Glomerular endothelial cell (primary cell): ENCODE measurements at regions not wholly inside any gene's neighbourhood (a gene's known extent, or its start where the extent isn't known, plus 50 kb on each side); places are given as distances from the start of the nearest gene placed in this dataset.
"Not testable (repeated sequence)": the region's sequence is repeated elsewhere in the genome, so short reads cannot be mapped to it uniquely, and the experiment has no call there.

Source experiments
- DNase-seq: peaks from one replicate; pipeline ENCODE4 v3.0.0-alpha.2; 2011; ENCODE audit warnings: low read depth, low spot score; ENCODE audit errors: extremely low read depth

DNA sequence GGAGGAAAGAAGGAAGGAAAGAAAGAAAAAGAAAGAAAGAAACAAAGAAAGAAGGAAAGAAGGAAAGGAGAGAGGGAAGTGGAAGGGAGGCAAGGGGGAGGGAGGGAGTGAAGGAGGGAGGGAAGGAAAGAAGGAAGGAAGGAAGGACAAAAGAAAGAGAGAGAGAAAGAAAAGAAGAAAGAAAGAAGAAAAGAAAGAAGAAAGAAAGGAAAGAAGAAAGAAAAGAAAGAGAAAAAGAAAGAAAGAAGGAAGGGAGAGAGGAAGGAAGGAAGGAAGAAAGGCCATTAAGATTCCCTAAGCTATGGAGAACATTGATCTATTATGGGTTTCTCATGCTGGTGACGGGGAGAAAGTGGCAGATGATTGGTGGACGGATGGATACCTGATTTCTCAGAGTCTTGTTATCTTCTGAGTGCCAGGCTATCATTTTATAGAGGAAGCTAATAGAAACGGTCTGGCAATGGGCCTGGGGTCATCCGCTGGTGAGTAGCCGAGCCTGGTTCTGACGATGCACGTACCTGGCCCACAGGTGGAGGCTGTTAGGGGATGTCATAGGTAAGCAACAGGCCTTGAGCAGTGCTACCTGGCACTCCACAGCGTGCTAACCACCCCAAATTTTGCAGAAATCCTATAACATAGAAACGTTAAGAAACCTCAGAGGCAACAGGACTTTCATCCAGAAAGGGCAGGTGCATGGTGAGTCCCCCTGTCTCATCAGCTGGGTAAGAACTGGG, 142.9 kb downstream of the SHOX start:
- no peak for DNase-seq

DNA sequence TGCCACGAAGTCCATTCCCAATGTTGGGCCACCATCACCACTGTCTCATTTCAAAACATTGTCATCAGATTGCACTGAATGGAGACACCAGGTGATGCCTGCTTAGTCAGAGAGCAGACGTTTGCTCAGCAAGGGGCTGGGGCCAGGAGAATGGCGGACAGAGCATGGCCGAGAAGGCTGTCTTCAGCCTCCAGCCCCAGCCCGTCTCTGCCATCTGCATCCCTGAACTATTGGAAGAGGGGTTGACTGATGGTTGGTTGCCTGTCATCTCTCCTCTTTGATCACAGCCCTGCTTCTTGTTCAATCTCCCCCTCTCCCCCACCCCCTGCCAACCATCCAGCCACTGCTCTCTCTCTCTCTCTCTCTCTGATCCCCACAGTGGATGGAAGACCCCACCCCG, 140.9 kb downstream of the SHOX start:
- DNase-seq = no peak

DNA sequence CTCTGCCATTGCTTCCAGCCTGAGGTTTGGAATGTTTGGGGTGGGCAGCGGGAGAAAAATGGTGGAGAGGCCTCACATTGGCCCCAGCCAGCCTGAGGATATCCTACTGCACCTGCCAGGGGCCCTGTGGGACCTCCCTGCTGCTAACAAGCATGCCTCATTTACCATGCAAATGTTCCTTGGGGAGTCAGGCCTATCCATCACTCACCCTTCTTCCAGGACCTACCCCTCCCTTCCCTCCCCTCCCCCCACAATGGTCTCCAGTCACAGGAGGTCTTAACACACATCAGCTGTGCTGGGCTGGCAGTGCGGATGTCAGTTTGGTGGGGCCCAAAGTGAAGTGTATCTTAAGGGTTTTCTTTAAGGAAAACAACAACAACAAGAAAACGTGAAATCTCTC, 139.2 kb downstream of the SHOX start:
- DNase-seq = no peak

DNA sequence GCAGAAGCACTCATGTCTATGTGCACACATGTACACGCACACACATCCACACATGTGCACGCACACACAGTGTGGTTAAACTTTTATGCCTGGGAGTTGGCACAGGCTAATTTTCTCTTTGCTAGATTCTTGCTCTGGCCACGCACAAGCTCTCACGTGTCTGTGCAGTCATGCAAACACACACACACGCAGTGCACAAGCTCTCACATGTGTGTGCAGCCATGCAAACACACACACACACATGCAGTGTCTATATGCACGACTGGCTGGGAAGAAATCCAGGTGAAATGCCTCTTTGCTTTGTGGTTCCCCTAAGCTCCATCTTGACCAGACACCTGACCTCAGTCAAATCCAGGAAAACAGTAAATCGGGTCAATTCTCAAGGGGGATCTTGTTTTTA, 138.0 kb downstream of the SHOX start:
- no peak for DNase-seq

DNA sequence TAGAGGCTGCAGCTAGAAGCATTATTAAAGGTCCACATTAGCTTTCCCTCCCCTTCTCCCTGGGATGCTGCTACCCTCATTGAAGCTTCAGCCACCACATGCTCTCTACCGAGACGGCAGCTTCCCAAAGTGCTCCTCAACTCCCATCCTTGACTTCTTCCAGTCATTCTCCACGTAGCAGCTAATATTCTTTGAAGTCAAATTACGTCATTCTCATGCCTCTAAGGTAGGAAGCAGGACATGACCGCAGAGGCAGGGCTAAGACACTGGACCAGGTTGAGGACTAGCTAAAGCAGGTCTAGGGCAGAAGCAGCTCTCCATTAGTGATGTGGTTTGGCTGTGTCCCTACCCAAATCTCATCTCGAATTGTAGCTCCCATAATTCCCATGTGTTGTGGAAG, 128.3 kb downstream of the SHOX start:
- DNase-seq = no peak

DNA sequence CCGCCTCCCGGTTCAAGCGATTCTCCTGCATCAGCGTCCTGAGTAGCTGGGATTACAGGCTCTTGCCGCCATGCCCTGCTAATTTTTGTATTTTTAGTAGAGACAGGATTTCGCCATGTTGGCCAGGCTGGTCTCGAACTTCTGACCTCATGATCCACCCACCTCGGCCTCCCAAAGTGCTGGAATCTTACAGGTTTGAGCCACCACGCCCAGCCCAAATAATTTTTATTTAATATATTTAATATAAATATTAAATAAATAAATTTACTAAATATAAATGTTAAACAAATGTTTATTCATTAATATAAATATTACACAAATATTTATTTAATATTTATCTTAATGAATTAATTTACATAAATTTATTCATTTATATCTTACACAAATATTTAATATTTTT, 120.2 kb downstream of the SHOX start:
- no peak for DNase-seq

DNA sequence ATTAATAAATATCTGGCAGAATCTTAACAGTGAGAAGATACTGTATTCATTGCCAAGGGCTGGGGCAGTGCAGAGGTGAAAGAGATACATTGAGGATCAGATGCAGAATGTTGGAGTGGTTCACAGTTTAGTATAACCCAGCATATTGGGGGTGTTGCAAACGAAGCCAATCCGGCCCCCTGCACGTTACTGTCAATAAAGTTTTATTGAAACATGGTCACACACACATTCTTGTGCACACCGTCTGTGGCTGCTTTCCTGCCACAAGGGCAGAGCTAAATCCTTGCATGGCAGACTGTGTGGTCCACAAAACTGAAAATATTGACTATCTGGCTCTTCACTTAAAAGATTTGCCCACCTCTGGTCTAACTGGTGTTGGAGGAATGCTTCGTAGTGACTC, 119.7 kb downstream of the SHOX start:
- DNase-seq = no peak

DNA sequence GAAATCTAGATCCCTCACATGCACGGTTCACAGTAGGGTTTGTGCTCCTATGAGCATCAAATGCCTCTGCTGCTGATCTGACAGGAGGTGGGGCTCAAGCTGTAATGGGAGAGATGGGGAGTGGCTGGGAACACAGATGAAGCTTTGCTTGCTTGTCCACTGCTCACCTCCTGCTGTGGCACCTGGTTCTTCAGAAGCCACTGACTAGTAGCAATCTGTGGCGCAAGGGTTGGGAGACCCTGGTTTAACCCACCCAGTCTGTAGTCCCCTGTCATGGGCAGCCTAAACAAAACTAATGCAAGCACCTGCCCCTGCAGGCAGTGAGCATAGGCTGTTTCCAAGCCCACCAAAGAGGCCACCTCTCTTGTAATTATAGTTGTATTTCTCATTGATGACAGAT, 116.6 kb downstream of the SHOX start:
- DNase-seq = no peak

DNA sequence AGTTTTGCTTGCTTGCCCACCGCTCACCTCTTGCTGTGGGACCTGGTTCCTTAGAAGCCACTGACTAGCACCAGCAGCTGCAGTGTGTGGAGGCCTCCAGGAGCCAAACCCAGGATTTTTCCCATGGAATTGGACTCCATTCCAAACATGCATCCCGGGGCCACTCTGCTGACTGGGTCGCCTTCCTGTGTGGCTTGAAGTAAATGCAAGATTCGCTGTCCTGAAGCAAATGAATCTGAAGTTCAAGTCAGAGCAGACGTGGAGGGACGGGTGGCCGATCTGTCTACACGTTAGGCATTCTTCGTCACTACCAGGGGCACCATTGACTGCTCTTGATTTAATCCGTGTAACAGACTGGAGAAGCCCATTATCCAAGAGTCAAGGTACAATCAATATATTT, 109.0 kb downstream of the SHOX start:
- DNase-seq = no peak

DNA sequence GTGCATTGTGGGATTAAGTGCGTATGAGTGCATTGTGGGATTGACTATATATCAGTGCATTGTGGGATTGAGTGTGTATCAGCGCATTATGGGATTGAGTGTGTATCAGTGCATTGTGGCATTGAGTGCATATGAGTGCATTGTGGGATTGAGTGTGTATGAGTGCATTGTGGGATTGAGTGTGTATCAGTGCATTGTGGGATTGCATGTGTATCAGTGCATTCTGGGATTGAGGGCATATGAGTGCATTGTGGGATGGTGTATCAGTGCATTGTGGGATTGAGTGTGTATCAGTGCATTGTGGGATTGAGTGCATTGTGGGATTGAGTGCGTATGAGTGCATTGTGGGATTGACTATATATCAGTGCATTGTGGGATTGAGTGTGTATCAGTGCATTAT, 106.4 kb downstream of the SHOX start:
- DNase-seq = not testable (repeated sequence)

DNA sequence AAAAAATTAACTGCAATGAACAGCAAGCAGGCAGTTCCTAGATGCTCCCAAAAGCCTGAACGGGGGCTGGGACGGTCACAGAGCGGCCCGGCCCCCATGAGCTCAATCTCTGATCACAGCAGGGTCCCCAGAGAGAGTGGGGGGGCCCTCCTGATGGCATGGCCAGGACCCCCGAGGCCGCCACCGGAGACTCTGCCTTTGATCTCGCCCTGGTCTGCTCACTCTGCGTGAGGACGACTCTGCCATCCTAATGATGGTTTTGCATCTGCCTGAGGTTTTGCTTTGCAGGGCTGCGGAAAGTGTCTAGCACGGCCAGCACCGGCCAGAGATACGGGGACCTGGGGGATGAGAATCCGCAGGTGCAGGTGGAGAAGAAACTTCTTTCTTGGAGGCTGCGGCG, 103.8 kb downstream of the SHOX start:
- no peak for DNase-seq

DNA sequence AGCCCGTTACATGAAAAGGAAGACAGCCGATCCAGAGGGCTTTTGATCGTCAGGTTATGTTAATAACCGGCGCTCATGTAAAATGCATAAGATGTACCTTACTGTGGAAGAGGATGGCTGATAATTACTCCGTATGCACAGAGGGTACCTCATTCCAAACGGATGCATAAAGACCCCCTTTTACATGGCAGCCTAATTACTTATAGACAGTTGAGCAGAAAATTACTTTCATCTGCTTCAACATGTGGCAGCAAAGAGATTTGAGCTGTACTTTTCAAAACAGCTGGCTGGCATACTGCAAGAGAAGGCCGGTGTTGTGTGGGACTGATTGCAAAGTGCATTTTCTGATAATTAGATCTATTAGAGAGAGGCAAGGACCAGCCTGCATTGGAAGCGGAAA, 103.4 kb downstream of the SHOX start:
- no peak for DNase-seq

DNA sequence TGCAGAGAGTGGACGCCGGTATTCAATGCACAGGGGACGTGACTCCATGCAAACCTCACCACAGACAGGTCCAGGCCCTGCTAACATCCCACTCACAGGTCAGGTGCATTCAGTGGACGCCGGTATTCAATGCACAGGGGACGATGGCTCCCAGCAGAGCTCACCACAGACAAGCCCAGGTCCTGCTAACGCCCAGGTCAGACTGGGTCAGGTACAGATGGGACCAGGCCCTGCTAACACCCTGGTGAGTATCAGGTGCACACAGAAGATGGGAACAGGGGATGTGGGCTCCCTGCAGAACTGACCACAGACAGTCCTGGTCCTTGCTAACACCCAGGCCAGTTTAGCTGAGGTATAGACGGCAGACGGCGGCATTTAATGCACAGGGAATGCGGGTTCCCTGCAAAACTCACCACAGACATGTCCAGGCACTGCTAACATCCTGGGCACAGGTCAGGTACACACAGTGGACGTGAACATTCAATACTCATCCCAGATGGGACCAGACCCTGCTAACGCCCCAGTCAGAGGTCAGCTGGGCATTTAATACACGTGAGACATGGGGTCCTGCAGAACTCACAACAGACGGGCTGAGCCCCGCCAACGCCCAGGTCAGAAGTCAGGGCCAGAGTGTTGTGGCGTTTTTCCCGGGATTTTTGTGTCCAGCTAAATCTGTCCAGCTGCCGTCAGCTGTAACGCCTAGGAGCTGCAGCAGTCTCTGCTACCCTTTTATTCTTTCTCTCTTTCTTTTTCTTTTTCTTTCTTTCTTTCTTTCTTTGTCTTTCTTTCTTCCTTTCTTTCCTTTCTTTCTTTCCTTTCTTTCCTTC, 99.2 kb downstream of the SHOX start:
- no peak for DNase-seq

DNA sequence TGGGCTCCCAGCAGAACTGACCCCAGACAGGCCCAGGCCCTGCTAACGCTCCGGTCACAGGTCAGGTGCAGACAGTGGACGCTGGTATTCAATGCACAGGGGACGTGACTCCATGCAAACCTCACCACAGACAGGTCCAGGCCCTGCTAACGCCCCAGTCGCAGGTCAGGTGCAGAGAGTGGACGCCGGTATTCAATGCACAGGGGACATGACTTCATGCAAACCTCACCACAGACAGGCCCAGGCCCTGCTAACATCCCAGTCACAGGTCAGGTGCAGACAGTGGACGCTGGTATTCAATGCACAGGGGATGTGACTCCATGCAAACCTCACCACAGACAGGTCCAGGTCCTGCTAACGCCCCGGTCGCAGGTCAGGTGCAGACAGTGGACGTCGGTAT, 98.5 kb downstream of the SHOX start:
- not testable (repeated sequence) for DNase-seq

DNA sequence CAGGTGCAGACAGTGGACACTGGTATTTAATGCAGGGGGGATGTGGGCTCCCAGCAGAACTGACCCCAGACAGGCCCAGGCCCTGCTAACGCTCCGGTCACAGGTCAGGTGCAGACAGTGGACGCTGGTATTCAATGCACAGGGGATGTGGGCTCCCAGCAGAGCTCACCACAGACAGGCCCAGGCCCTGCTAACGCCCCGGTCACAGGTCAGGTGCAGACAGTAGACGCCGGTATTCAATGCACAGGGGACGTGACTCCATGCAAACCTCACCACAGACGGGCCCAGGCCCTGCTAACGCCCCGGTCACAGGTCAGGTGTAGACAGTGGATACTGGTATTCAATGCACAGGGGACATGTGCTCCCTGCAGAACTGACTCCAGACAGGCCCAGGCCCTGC, 98.0 kb downstream of the SHOX start:
- not testable (repeated sequence) for DNase-seq

DNA sequence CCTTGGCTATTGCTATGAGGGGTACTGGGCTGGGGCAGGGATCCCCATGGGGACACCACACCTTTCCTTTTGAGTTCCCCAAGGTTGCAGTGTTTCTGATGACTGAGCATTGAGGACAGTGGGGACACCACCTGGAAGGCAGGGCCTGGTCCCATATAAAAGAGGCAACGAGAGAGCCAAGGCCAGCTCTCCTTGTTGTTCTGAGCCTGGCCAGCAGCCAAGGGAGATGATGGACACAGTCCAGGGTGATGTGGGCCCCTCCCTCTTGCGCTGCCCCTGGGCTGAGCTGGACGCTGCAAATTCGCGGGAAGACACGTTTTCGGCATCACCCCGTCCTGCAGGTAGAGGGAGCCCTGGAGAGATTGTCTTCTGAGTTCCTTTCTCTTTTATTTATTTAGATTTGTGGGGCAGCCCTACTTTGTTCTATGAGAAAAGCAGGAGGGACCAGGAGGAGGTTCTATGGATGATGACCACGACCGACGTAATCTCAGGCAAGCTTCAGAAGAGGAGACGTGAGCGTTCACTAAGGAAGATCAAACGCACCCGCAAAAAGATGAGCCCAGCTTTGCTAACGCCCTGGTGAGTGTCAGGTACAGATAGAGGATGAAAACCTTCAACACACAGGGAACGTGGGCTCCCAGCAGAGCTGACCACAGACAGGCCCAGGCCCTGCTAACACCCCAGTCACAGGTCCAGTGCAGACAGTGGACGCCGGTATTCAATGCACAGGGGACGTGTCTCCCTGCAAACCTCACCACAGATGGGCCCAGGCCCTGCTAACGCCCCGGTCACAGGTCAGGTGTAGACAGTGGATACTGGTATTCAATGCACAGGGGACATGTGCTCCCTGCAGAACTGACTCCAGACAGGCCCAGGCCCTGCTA, 97.4 kb downstream of the SHOX start:
- DNase-seq = no peak

DNA sequence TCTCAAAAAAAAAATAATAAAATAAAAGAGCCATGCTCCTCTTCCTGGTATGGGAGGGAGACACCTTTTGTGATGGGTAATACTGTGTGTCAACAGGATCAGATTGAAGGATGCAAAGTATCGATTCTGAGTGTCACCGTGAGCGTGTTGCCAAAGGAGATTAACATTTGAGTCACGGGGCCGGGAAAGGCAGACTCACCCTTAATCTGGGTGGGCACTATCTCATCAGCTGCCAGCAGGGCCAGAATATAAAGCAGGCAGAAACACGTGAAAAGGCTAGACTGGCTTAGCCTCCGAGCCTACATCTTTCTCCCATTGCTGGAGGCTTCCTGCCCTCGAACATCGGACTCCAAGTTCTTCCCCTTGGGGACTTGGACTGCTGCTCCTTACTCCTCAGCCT, 95.4 kb downstream of the SHOX start:
- no peak for DNase-seq

DNA sequence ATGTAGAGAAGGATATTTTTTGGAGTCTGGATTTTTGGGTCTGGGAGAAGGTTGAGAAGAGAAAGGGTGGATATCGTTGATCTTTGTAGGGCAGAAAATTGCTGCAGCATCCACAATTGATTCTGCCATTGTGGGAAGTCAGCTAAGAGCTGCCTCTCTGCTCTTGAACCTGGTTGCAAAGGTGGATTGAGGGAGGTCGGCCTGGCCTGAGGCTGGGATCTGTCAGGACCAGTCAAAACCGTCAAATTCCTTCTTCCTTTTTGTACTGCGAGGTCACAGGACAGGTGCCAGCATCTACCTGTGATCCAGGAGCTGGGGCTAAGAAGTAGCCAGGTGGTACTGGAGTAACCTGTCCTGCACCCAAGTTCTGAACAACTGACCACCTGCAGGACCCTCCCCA, 93.7 kb downstream of the SHOX start:
- DNase-seq = no peak

DNA sequence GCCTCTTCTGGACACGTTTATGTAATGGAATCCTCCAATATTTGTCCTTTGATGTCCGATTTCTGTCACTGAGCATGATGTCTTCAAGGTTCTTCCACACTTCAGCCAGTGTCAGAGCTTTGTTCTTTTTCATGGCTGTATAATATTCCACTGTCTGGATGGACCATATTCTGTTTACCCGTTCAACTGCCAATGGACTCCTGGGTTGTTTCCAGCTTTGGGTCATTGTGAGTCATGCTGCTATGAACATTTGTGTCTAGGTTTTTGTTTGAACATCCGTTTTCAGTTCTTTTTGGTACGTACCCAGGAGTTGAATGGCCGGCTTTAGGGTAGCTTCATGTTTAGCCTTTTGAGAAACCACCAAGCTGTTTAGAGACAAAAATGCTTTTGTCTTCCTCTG, 93.2 kb downstream of the SHOX start:
- DNase-seq = no peak

DNA sequence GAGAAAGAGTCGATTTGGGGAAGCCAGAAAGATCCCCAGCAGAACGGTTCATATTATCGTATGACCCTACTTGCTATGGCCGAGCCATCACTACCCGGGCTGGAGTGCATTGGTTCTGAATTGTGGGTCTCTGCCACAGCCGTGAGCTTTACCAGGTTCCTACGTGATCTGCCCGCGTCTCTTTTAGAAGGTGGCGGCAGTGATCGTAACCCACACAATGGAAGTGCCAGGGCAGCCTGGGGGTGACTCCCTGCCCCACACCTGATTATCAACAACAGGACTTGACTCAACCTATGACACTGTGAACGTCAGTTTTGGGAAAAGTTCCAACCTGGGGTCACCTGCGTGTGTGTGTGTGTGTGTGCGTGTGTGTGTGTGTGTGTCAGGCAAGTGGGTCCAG, 90.8 kb downstream of the SHOX start:
- DNase-seq = no peak

DNA sequence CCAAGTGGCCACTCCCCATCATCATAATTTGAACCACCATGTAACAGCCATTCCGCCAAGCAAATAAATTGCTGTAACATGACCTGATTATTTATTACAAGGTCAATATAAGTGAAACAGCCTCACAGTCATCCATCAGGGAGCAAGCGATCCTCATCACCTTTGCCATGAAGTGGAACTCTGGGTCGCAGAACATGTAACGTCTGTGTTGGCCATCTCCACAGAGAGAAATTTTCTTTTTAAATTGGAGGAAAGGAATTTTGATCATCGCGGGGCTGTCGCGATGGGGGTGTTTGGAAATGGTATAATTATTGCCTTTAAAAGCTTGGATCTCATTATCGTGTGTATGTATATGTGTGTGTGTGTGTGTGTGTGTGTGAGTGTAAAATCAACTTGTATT, 90.2 kb downstream of the SHOX start:
- no peak for DNase-seq
